ENCODE measurements at regions not wholly inside any gene's neighbourhood (a gene's known extent, or its start where the extent isn't known, plus 50 kb on each side); places are given as distances from the start of the nearest gene placed in this dataset.

DNA sequence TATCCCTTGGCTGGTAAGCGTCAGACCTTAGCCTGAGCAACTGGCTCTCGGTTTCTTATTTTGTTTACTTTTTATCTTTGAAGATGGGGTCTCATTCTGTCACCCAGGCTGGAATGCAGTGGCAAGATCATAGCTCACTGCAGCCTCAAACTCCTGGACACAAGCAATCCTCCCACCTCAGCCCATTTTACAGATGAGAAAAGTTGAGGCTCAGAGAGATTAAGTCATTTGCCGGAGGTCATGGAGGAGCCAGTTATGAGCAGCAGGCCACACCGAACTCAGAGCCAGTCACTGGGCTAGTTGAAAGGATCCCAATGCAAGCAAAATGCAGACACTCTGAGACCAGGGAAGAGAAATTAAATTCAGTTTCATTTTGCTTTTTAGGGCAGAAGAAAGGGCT lies 293.6 kb downstream of the SHQ1 start:
- Histone ChIP-seq H3K27me3 (ENCODE audit: control insufficient read depth, insufficient read depth, low read length) (no peaks in the 10 kb centered on the region), H3K27ac (ENCODE audit: low read length) (no peak overlapping the region), H3K36me3 (ENCODE audit: control insufficient read depth, low read depth, low read length) (no peaks in the 10 kb centered on the region), H3K9ac (ENCODE audit: low read length) (no peak overlapping the region), H3K9me3 (ENCODE audit: control insufficient read depth, low read depth, low read length) (no peaks in the 10 kb centered on the region), H3K4me3 (ENCODE audit: low read length) (no peak overlapping the region), H3K4me1 (ENCODE audit: control insufficient read depth, low read depth, low read length) (no peaks in the 10 kb centered on the region)

- no peaks in the 10 kb centered on the region for H3K9me3 ChIP-seq (ENCODE audit: control insufficient read depth, low read depth, low read length)
- no peaks in the 10 kb centered on the region for H3K27me3 ChIP-seq (ENCODE audit: control insufficient read depth, insufficient read depth, low read length)
- H3K4me1 ChIP-seq (ENCODE audit: control insufficient read depth, low read depth, low read length): no peaks in the 10 kb centered on the region
- no peak overlapping the region for H3K9ac ChIP-seq (ENCODE audit: low read length)
- H3K27ac ChIP-seq (ENCODE audit: low read length): no peak overlapping the region
- no peaks in the 10 kb centered on the region for H3K36me3 ChIP-seq (ENCODE audit: control insufficient read depth, low read depth, low read length)
- no peak overlapping the region for H3K4me3 ChIP-seq (ENCODE audit: low read length)
Observed at GRCh38 chr3:72553298-72553697, 294.9 kb downstream of the SHQ1 start.

DNA sequence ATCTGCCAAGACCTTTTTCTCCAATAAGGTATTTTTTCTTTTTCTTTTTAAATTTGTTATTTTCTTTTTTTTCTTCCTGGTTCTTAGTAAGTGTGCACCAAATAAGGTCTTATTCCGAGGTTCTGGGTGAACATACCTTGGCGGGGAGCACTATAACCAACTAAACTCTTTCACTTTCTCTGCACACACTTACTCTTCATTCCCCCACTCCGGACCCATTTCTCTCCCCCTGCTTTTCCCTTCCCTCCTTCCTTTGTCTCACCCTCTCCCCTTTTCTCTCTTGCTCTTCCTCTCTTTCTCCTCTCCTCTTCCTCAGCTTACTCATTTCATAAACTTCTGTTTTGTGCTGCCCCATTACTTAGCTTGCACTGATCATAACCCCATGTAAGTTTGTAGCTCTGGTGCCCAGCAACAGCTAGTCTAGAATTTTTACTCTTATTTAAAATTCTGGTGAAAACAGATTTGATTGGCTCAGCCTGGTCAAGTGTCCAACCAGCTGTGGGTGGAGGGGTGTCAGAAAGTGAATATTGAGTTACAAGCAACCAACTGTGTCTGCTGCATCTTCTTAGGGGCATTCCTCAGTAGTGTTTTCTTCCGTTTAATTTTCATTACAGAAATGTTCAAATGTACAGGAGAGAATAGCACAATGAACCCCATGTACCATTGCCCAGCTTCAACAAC lies 297.5 kb downstream of the SHQ1 start:
- no peaks in the 10 kb centered on the region for H3K4me1 ChIP-seq (ENCODE audit: control insufficient read depth, low read depth, low read length)
- H3K4me3 ChIP-seq (ENCODE audit: low read length): no peak overlapping the region
- no peaks in the 10 kb centered on the region for H3K27me3 ChIP-seq (ENCODE audit: control insufficient read depth, insufficient read depth, low read length)
- H3K36me3 ChIP-seq (ENCODE audit: control insufficient read depth, low read depth, low read length): no peaks in the 10 kb centered on the region
- H3K9ac ChIP-seq (ENCODE audit: low read length): no peak overlapping the region
- H3K9me3 ChIP-seq (ENCODE audit: control insufficient read depth, low read depth, low read length): no peaks in the 10 kb centered on the region
- H3K27ac ChIP-seq (ENCODE audit: low read length): no peak overlapping the region

DNA sequence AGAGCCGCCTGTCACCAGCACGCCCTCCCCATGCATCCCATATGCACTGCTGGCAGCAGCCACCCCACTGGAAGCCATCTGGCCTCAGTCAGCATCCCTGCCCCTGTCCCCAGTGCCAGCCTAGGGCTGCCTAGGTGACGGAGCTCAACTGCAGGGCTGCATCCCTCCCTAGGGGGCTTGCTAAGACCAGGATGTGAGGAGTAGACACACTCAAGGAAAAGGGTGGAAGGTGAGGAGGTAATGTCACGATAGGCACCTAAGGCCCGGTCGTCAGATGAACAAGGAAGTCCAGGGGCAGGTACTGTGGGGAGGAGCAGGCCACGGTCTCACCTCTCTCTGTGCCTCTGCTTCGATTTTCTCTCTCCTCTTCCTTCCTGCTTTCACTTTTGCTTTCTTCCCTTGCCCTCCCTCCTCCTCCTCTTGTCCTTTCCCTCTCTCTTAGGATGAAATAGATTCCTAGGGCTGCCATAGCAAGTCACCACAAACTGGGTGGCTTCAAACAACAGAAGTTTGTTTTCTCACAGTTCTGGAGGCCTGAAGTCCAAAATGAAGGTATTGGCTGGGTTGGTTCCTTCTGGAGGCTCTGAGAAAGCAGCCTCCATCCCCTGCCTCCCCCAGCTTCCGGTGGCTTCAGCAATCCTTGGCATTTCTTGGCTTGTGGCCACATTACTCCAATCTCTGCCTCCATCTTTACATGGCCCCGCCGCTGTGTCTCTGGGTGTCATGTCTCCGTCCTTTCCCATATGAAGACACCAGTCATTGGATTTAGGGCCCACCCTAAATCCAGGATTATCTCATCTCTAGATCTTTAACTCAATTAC lies 298.3 kb downstream of the SHQ1 start:
- no peak overlapping the region for H3K27ac ChIP-seq (ENCODE audit: low read length)
- H3K27me3 ChIP-seq (ENCODE audit: control insufficient read depth, insufficient read depth, low read length): no peaks in the 10 kb centered on the region
- H3K9me3 ChIP-seq (ENCODE audit: control insufficient read depth, low read depth, low read length): no peaks in the 10 kb centered on the region
- H3K4me1 ChIP-seq (ENCODE audit: control insufficient read depth, low read depth, low read length): no peaks in the 10 kb centered on the region
- no peaks in the 10 kb centered on the region for H3K36me3 ChIP-seq (ENCODE audit: control insufficient read depth, low read depth, low read length)
- no peak overlapping the region for H3K9ac ChIP-seq (ENCODE audit: low read length)
- no peak overlapping the region for H3K4me3 ChIP-seq (ENCODE audit: low read length)

- Histone ChIP-seq H3K27ac (ENCODE audit: low read length) (no peak overlapping the region), H3K9me3 (ENCODE audit: control insufficient read depth, low read depth, low read length) (no peaks in the 10 kb centered on the region), H3K27me3 (ENCODE audit: control insufficient read depth, insufficient read depth, low read length) (no peaks in the 10 kb centered on the region), H3K36me3 (ENCODE audit: control insufficient read depth, low read depth, low read length) (no peaks in the 10 kb centered on the region), H3K4me3 (ENCODE audit: low read length) (no peak overlapping the region), H3K9ac (ENCODE audit: low read length) (no peak overlapping the region), H3K4me1 (ENCODE audit: control insufficient read depth, low read depth, low read length) (no peaks in the 10 kb centered on the region)
Observed at GRCh38 chr3:72548981-72549380, 299.3 kb downstream of the SHQ1 start.

DNA sequence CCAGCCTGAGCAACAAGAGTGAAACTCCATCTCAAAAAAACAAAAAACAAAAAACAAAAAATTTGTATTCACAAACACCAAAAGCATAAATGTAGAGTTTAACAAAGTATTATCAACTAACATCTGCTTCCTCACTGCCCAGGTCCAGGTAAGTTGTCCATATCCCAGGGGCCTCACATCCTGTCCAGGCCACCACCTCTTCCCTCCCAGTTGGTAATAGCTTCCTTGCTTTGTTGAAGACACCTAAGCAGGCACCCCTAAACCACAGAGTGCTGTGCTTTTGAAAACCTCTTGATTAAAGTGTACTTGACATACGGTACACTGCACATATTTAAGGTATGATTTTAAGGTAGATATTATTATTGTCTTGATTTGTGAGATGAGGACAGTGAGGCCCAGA lies 299.8 kb downstream of the SHQ1 start:
- Histone ChIP-seq H3K27me3 (ENCODE audit: control insufficient read depth, insufficient read depth, low read length) (no peaks in the 10 kb centered on the region), H3K9ac (ENCODE audit: low read length) (no peak overlapping the region), H3K27ac (ENCODE audit: low read length) (no peak overlapping the region), H3K36me3 (ENCODE audit: control insufficient read depth, low read depth, low read length) (no peaks in the 10 kb centered on the region), H3K4me3 (ENCODE audit: low read length) (no peak overlapping the region), H3K9me3 (ENCODE audit: control insufficient read depth, low read depth, low read length) (no peaks in the 10 kb centered on the region), H3K4me1 (ENCODE audit: control insufficient read depth, low read depth, low read length) (no peaks in the 10 kb centered on the region)

GRCh38 chr3:72547183-72547582 lies 301.1 kb downstream of the SHQ1 start:
- no peaks in the 10 kb centered on the region for H3K9me3 ChIP-seq (ENCODE audit: control insufficient read depth, low read depth, low read length)
- H3K4me1 ChIP-seq (ENCODE audit: control insufficient read depth, low read depth, low read length): no peaks in the 10 kb centered on the region
- no peak overlapping the region for H3K27ac ChIP-seq (ENCODE audit: low read length)
- H3K4me3 ChIP-seq (ENCODE audit: low read length): no peak overlapping the region
- no peaks in the 10 kb centered on the region for H3K27me3 ChIP-seq (ENCODE audit: control insufficient read depth, insufficient read depth, low read length)
- no peaks in the 10 kb centered on the region for H3K36me3 ChIP-seq (ENCODE audit: control insufficient read depth, low read depth, low read length)
- no peak overlapping the region for H3K9ac ChIP-seq (ENCODE audit: low read length)

GRCh38 chr3:72544239-72544638 lies 304.0 kb downstream of the SHQ1 start:
- H3K27me3 ChIP-seq (ENCODE audit: control insufficient read depth, insufficient read depth, low read length): no peaks in the 10 kb centered on the region
- no peaks in the 10 kb centered on the region for H3K36me3 ChIP-seq (ENCODE audit: control insufficient read depth, low read depth, low read length)
- H3K4me1 ChIP-seq (ENCODE audit: control insufficient read depth, low read depth, low read length): no peaks in the 10 kb centered on the region
- H3K27ac ChIP-seq (ENCODE audit: low read length): no peak overlapping the region
- H3K4me3 ChIP-seq (ENCODE audit: low read length): no peak overlapping the region
- no peak overlapping the region for H3K9ac ChIP-seq (ENCODE audit: low read length)
- H3K9me3 ChIP-seq (ENCODE audit: control insufficient read depth, low read depth, low read length): no peaks in the 10 kb centered on the region

GRCh38 chr3:72543246-72543645 lies 305.0 kb downstream of the SHQ1 start:
- Histone ChIP-seq H3K9me3 (ENCODE audit: control insufficient read depth, low read depth, low read length) (no peaks in the 10 kb centered on the region), H3K36me3 (ENCODE audit: control insufficient read depth, low read depth, low read length) (no peaks in the 10 kb centered on the region), H3K27me3 (ENCODE audit: control insufficient read depth, insufficient read depth, low read length) (no peaks in the 10 kb centered on the region), H3K27ac (ENCODE audit: low read length) (no peak overlapping the region), H3K9ac (ENCODE audit: low read length) (no peak overlapping the region), H3K4me3 (ENCODE audit: low read length) (no peak overlapping the region), H3K4me1 (ENCODE audit: control insufficient read depth, low read depth, low read length) (no peaks in the 10 kb centered on the region)

DNA sequence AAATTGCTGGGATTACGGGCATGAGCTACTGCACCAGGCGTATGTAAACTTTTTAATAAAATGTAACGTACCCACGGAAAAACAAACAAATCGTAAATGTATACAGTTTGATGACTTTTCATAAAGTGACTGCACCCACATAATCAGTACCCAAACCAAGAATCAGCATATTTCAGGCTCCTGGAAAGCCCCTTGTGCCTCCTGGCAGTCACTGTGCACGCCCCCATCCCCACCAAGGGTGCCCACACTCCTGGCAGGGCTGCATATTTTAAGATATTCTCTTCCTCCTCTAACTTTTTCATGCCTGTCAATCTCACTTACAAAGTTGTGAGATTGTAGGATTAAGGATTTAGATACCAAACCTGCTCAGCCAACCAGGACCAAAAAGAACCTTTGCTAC lies 305.5 kb downstream of the SHQ1 start:
- Histone ChIP-seq H3K4me3 (ENCODE audit: low read length) (no peak overlapping the region), H3K27me3 (ENCODE audit: control insufficient read depth, insufficient read depth, low read length) (no peaks in the 10 kb centered on the region), H3K4me1 (ENCODE audit: control insufficient read depth, low read depth, low read length) (no peaks in the 10 kb centered on the region), H3K9me3 (ENCODE audit: control insufficient read depth, low read depth, low read length) (no peaks in the 10 kb centered on the region), H3K36me3 (ENCODE audit: control insufficient read depth, low read depth, low read length) (no peaks in the 10 kb centered on the region), H3K27ac (ENCODE audit: low read length) (no peak overlapping the region), H3K9ac (ENCODE audit: low read length) (no peak overlapping the region)

GRCh38 chr3:72539856-72540255 lies 308.4 kb downstream of the SHQ1 start:
- Histone ChIP-seq H3K9me3 (ENCODE audit: control insufficient read depth, low read depth, low read length) (no peaks in the 10 kb centered on the region), H3K36me3 (ENCODE audit: control insufficient read depth, low read depth, low read length) (no peaks in the 10 kb centered on the region), H3K4me3 (ENCODE audit: low read length) (no peak overlapping the region)

More at GRCh38 chr3:72539856-72540255, 308.4 kb downstream of the SHQ1 start:
- Histone ChIP-seq H3K27me3 (ENCODE audit: control insufficient read depth, insufficient read depth, low read length) (peaks cover 5% of the 10 kb centered on the region), H3K9ac (ENCODE audit: low read length) (no peak overlapping the region), H3K4me1 (ENCODE audit: control insufficient read depth, low read depth, low read length) (peaks cover 16% of the 10 kb centered on the region), H3K27ac (ENCODE audit: low read length) (no peak overlapping the region)
